Body of pancreas (tissue), 4 donors: ENCODE measurements at regions not wholly inside any gene's neighbourhood (a gene's known extent, or its start where the extent isn't known, plus 50 kb on each side); places are given as distances from the start of the nearest gene placed in this dataset.

Experiments used
- ATAC-seq: fragments of 150-250 bp; one replicate; pipeline ENCODE4 v1.9.1; 2016
- DNase-seq, 4 donors: peaks; one replicate each; pipeline ENCODE4 v3.0.0-alpha.2; 2019
- H3K27ac ChIP-seq, 4 donors: fragments of 200-600 bp; sonication (generic); 1 replicate in 3 of 4; 2 replicates in 1 of 4; pipeline versions ENCODE4 v1.5.1 to v1.6.1; 2016 to 2019; ENCODE audit warnings: mild to moderate bottlenecking in 1 of 4, mixed read lengths in 1 of 4, moderate library complexity in 1 of 4
- H3K27me3 ChIP-seq, 2 donors: fragments of 200-600 bp; sonication (generic); one replicate each; pipeline ENCODE4 v1.6.0; 2016; ENCODE audit warnings: mild to moderate bottlenecking in 1 of 2
- H3K36me3 ChIP-seq, 2 donors: fragments of 200-600 bp; sonication (generic); replicated peaks in 1 of 2; 2 replicates each; pipeline ENCODE4 v1.5.1; 2016; ENCODE audit warnings: low read depth in 2 of 2; ENCODE audit not compliant: insufficient read depth in 1 of 2
- H3K4me1 ChIP-seq: fragments of 200-600 bp; sonication (generic); one replicate; pipeline ENCODE4 v1.6.0; 2016
- H3K4me3 ChIP-seq, 2 donors: fragments of 200-600 bp; sonication (generic); 1 replicate in 1 of 2; 2 replicates in 1 of 2; pipeline ENCODE4 v1.5.1; 2016 to 2019
- H3K9me3 ChIP-seq, 3 donors: fragments of 200-600 bp; sonication (generic); 1 replicate in 2 of 3; 2 replicates in 1 of 3; pipeline ENCODE4 v1.5.1; 2016
- POLR2A ChIP-seq, 3 donors: fragments of 450-650 bp; IDR thresholded peaks; one replicate each; pipeline ENCODE4 v1.6.1; 2016; ENCODE audit warnings: antibody characterized with exemption in 3 of 3, mild to moderate bottlenecking in 2 of 3
- WGBS, 2 donors: methylation state at CpG; one replicate each; pipeline ENCODE4 v1.1.5; 2017; 5-methylcytosine and 5-hydroxymethylcytosine counted together
- intact Hi-C: fragments of 100-400 bp; cut with DNase I; formaldehyde crosslinking; loops from one replicate; pipeline ENCODE4 v1.15.1; 2023
- TF ChIP-seq, protein P1 (sequence below), 7 experiments: fragments of 450-650 bp in 4 of 7; fragments of 200-600 bp in 3 of 7; sonication (generic) in 3 of 7; IDR thresholded peaks; one replicate each; pipeline ENCODE4 v1.5.1; 2016 to 2019; ENCODE audit warnings: antibody characterized with exemption in 7 of 7

DNA sequence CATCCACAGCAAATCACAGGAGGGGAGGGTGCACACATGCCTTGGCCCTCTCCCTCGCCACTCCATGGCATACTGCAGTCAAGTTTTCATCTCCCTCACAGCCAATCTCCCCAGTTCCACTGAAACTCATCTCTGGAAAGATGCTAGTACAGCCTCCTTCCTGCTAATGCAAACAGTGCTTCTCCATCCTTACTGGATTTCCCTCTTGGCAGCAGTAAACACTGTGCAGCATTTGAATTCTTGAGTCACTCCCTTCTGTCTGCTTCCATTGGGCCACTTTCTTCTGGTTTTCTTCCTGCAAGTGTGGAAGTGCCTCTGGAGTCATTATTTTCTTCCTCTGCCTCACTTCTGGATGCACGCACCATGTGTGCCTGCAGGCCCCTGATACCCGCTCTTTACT is 460.3 kb downstream of the QKI start:
- DNase-seq (no peak), ATAC-seq (no peak)
- H3K4me3 ChIP-seq = no peak overlapping the region
- intact Hi-C loops = no loop called here
- H3K27me3 ChIP-seq = no peaks in the 10 kb centered on the region
- WGBS, 2 donors = 77 to 94% methylated on average over 3 of the region's 3 CpGs
- TF ChIP-seq, protein P1, sequence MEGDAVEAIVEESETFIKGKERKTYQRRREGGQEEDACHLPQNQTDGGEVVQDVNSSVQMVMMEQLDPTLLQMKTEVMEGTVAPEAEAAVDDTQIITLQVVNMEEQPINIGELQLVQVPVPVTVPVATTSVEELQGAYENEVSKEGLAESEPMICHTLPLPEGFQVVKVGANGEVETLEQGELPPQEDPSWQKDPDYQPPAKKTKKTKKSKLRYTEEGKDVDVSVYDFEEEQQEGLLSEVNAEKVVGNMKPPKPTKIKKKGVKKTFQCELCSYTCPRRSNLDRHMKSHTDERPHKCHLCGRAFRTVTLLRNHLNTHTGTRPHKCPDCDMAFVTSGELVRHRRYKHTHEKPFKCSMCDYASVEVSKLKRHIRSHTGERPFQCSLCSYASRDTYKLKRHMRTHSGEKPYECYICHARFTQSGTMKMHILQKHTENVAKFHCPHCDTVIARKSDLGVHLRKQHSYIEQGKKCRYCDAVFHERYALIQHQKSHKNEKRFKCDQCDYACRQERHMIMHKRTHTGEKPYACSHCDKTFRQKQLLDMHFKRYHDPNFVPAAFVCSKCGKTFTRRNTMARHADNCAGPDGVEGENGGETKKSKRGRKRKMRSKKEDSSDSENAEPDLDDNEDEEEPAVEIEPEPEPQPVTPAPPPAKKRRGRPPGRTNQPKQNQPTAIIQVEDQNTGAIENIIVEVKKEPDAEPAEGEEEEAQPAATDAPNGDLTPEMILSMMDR (IDR thresholded peaks at IDR 0.05) = no peak
- no peak for TF ChIP-seq POLR2A (IDR thresholded peaks at IDR 0.05)
- H3K4me1 ChIP-seq = no peaks in the 10 kb centered on the region
- H3K9me3 ChIP-seq = no peaks in the 10 kb centered on the region
- no peak overlapping the region for H3K27ac ChIP-seq
- no peaks in the 10 kb centered on the region for H3K36me3 ChIP-seq

DNA sequence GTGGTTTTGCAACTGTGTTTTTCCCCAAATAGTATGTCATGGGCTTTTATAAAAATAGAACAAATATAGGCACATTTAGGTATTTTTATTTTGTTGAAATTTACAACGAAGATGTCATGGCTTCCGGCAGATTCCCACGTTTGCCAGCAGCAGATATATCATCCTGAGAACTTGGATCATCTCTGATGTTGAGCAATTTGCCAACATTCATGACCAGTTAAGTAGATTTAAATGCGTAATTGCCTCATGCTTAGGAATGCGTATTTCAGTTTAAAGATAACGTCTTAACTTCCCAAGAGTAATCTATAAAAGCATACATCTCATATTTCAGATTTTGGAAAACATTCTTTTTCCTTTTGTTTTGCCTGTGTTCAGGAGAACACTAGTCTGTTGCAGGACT is 457.8 kb downstream of the QKI start:
- H3K36me3 ChIP-seq = no peaks in the 10 kb centered on the region
- H3K4me3 ChIP-seq = no peak overlapping the region
- intact Hi-C loops = no loop called here
- ATAC-seq (no peak), DNase-seq (no peak)
- WGBS, 2 donors = 57 to 65% methylated on average over 6 of the region's 6 CpGs
- no peak for TF ChIP-seq POLR2A (IDR thresholded peaks at IDR 0.05)
- TF ChIP-seq, protein P1 (IDR thresholded peaks at IDR 0.05) = no peak
- H3K27ac ChIP-seq = no peak overlapping the region
- no peaks in the 10 kb centered on the region for H3K9me3 ChIP-seq
- no peaks in the 10 kb centered on the region for H3K4me1 ChIP-seq
- no peaks in the 10 kb centered on the region for H3K27me3 ChIP-seq

DNA sequence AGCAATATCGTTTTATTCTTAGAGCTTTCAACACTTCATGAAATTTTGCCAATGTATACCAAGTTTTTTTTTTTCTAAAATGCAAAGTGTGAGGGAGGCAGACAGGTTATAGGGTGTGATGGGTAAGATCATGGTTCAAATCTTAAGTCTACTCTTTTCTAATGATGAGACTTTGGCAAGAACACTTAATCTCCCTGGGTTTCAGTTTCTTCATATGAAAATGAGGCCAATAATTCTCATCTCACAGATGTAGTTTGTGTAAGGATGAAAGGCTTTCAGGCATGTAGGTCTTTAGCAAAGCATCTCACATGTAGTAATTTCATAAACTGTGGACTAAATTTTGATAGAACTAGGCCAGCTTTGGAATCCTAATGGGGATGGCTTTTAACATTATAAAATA is 457.1 kb downstream of the QKI start:
- H3K4me3 ChIP-seq = no peak overlapping the region
- DNase-seq = no peak
- no peaks in the 10 kb centered on the region for H3K4me1 ChIP-seq
- H3K27me3 ChIP-seq = no peaks in the 10 kb centered on the region
- TF ChIP-seq, protein P1 (IDR thresholded peaks at IDR 0.05) = no peak
- no peak for TF ChIP-seq POLR2A (IDR thresholded peaks at IDR 0.05)
- intact Hi-C loops = no loop called here
- no peaks in the 10 kb centered on the region for H3K9me3 ChIP-seq
- H3K36me3 ChIP-seq = no peaks in the 10 kb centered on the region
- ATAC-seq = no peak
- whole genome bisulfite sequencing, 2 donors = 45 to 57% methylated on average over 1 of the region's 1 CpG
- H3K27ac ChIP-seq = no peak overlapping the region

DNA sequence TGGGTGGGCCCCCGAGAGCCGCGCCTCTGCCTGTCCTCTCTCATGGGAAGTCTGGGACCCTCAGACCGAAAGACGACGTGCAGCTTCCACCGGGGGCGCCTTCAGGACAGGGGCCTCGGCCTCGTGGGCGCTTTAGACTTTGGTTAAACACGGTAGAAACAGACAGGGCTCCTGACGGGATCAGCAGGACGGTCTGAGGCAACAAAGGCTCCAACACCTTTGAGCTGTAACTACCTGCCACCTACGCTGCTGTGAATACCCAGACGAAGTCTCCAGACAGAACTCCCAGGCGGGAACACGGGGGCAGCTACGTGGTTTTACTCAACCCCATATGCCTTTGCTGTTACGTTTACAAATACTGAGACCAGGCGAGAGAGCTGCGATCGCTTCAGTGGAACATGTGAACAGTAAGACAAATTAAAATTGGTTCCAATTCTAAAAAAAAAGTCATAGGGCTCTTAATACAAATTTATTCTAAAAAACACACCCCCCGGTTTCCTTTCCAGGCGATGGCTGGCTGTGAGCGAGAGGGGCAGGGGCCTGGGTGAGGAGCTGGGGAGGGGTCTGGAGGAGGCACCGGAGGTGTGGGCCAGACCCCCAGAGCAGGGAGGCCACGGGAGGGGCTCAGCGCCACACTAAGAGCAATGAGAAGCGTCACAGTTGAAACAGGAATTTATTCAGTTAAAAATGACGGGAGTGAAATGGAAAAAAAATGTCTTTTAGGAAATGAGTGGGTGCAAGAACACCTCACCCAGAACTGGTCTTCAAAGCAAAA is 453.2 kb downstream of the QKI start:
- Histone ChIP-seq H3K36me3 (no peaks in the 10 kb centered on the region), H3K4me3 (no peak overlapping the region), H3K4me1 (no peaks in the 10 kb centered on the region), H3K27ac (no peak overlapping the region), H3K9me3 (no peaks in the 10 kb centered on the region), H3K27me3 (no peaks in the 10 kb centered on the region)
- intact Hi-C loops = no loop called here
- TF ChIP-seq, protein P1 (IDR thresholded peaks at IDR 0.05) = no peak
- TF ChIP-seq POLR2A (IDR thresholded peaks at IDR 0.05) = no peak
- ATAC-seq (no peak), DNase-seq (no peak)
- WGBS, 2 donors = 48 to 60% methylated on average over 21 to 31 of the region's 31 CpGs

DNA sequence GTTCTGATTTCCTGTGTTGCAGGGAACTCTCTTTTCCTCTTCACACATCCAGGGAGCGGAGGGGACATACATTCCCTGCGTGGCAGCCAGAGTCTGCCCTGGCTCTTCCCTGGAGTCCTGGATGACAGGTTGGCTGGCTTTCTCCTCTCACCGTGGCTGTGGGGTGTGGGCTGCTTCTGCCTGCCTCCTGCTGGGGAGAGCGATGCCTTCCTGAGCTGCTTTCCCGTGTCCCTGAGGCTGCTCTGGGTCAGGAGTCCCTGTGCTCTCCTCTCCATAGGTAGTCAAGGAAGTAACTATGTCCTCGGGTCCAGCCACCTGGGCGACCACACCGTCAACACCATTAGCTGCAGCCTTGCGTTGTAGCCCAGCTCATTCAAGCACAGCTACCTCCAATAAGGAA is 451.7 kb downstream of the QKI start:
- TF ChIP-seq, protein P1 (IDR thresholded peaks at IDR 0.05) = no peak
- TF ChIP-seq POLR2A (IDR thresholded peaks at IDR 0.05) = no peak

More for the DNA sequence above, 451.7 kb downstream of the QKI start:
- no peaks in the 10 kb centered on the region for H3K36me3 ChIP-seq
- H3K27ac ChIP-seq = no peak overlapping the region
- intact Hi-C loops = no loop called here
- WGBS, 2 donors = 48 to 78% methylated on average over 6 to 9 of the region's 9 CpGs
- DNase-seq (no peak), ATAC-seq (no peak)
- no peaks in the 10 kb centered on the region for H3K4me1 ChIP-seq
- H3K4me3 ChIP-seq = no peak overlapping the region
- H3K9me3 ChIP-seq = no peaks in the 10 kb centered on the region
- H3K27me3 ChIP-seq = no peaks in the 10 kb centered on the region
